HG03064 (cell line): ENCODE measurements at regions not wholly inside any gene's neighbourhood (a gene's known extent, or its start where the extent isn't known, plus 50 kb on each side); places are given as distances from the start of the nearest gene placed in this dataset.

Experiments used
- ATAC-seq: cut with Tn5 transposase; IDR thresholded peaks from one replicate; pipeline ENCODE4 v1.9.1; 2021; ENCODE audit warnings: low read depth; ENCODE audit not compliant: unreplicated experiment

DNA sequence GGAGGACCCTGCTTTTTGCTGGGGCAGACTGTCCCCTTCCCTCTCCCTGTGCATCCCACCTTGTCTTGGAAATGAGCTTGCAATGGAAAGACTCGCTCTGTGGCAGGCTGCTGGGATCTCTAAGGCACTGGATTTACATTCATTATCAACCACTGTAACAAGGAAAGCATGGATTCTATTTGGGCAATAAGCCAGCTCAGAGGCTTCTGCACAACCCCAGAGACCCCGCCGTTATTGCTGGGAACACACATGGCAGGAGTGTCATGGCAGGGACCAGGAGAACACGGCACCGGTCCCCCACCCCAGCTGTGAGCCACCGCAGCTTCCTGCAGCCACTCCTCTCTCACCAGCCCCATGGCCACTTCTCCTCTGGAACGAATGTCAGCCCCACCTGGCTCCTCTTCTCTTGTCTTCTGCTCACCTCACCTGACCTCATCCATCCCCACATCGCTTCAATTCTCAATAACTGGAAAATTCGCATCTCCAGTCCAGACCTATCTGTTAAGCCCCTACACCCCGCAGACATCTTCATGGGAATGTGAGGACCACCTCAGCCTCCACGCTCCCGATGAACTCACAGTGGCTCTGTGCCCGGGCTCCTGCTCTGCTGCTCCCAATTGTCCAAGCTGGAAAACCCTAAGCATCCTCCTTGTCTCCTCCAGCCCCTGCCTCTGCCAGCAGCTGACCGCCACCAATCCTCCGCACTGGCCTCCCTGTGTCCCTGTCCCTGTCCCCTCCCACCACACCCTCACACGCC is 181.5 kb downstream of the USP12 start:
- ATAC-seq = no peak

DNA sequence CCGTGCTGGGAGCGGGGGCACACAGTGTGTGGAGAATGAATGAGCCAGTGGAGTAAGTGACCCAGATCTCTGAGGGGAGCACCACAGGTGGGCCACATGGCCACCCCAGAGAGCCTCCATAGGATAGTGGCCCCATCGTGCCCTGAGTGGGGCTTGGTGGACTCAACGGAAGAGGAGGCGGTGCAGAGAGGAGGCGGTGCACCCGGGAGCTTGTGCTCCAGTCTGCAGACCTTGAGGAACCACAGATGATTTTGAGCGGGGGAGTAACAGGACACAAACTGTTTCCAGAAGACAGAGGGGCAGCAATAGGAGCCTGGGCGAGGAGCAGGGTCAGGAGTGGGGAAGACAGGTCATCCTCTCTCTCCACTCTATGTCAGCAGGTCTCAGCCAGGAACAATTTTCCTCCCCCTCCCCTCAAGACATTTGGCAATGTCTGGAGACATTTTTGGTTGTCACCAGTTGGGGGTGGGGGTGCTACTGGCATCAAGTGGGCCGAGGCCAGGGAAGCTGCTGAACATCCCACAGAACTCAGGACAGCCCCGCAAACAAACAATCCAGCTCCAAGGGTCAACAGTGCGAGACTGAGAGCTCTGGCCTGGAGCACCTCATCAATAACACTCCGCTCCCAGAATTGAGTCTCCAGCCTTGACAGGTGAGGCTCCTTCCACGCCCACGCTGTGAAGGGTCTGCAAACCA is 182.2 kb downstream of the USP12 start:
- ATAC-seq = no peak

DNA sequence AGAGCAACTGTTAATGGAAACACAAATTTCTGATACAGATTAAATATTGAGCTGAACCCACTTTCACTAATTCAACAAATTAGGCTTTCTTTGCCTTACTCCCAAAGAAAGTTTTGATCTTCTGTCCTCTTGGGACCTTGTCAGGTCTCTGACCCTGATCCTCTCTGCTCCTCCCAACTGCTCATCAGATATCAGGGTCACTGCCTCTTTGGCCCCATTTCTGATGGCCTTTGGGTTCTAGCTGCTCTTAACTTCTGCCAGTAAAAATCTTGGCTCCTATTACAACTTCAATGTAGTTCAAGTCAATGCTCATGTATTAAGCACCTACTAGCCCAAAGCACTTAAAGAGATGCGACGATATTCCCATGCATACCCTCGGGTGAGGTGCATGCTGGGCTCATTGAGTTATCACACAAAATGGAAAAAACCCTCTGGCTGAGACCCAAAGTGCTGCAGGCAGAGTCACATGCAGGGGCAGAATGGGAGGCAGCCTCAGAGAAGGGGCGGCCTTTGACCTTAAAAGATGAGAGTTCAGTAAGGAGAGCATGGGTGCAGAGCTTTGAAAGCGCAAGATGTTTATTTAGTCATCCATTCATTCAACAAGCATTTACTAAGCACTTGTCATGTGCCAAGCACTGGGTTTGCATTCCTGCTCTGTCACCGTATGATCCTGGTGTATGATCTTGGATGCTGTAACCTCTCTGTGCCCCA is 183.4 kb downstream of the USP12 start:
- ATAC-seq = no peak

DNA sequence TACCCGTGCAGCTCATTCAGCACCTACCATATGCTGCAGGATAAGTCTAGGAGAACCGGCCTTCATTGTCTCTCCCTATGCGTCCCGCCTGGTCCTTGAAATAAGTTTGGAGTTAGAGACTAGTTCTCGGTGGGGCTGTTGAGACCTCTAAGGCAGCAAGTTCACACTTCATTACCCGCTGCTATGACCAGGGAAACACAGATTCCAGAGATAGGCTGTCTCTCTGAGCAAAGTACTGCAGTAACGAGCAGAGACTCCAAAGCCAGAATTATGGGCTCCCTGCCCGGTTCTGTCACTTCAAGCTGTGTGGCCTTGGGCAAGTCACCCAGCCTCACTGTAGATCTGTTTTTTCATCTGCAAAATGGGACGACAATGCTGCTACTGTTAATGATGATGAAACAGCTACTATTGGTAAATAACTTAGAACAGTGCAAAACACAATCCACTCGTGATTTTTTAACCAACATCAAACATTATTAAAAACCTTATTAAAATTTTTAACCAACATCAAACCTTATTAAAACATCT is 184.1 kb downstream of the USP12 start:
- no peak for ATAC-seq

DNA sequence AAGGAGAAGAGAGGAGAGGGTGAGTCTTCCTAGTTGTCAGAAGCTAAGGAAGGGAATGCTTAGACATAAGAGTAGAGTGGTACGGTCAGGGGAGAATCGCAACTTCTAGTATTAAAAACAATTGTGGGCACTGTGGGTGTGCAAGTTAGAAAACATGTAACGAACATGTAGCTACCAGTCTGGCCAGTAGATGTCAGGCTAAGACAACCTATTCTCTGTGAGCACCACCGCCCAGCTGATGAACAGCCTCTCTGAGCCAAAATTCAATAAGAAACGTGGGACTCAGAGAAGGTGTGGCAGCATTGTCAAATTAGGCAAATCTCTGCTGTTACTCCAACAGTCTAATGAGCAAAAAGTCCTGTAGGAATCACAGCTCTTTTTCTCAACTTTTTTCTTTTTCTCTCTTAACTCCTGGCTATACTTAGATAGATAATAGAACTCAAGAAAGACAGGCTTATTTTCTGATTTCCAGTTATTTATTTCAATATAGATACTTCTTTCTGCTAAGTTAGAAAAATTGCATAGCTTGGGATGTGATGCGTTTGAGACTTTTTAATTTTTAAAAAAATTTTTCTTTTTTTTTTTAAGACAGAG is 186.2 kb downstream of the USP12 start:
- no peak for ATAC-seq

DNA sequence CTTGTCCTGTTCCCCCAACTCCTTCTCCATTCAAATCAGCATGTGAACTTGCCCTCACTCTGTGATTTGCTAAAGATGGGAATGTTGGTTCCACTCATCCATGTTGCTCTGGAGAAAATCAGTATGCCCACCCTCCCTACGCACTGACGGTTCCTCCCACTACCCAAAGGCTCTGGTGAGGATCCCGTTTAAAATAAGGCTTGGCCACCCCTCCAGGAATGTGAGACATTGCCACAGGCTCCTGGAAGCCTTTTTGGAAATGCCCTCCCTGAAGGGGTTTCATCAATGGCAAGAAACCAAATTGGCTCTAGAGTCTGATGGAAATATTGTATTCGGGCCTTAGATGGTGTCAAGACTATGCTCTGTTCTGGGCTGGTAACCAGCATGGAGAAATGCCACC is 187.3 kb downstream of the USP12 start:
- no peak for ATAC-seq

DNA sequence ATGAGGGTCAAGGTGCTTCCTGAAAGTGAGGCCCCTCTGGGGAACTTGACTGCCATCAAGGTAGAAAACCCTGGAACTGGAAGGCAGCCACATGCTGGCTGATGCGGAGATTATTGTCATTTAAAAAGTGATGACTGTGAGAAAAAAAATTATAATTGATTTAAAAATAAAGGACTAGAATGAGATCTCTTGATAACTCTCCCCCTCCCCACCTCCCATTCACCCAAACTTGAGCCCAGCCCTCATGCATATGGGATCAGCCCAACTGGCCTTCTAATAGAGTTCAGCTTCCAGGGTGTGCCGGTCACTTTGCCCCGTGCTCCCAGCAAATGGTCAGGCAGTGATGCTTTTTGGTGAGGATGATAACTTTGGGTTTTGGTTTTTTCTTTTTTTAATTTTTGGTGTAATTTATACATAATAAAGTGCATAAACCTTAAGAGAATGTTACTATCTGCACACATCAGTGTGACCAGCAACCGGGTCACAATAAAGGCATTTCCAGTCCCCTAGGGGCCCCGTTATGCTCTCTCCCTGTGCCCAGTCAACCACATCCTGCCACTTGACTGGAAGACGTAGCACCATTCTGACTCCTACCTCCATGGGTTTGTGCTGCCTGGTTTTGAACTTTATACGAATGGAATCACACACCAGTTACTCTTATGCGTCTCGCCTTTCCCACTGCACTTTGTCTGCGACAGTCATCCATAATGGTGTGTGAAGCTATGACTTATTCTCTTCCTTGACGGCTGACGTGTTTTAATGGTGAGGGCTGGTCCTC is 187.9 kb downstream of the USP12 start:
- no peak for ATAC-seq

DNA sequence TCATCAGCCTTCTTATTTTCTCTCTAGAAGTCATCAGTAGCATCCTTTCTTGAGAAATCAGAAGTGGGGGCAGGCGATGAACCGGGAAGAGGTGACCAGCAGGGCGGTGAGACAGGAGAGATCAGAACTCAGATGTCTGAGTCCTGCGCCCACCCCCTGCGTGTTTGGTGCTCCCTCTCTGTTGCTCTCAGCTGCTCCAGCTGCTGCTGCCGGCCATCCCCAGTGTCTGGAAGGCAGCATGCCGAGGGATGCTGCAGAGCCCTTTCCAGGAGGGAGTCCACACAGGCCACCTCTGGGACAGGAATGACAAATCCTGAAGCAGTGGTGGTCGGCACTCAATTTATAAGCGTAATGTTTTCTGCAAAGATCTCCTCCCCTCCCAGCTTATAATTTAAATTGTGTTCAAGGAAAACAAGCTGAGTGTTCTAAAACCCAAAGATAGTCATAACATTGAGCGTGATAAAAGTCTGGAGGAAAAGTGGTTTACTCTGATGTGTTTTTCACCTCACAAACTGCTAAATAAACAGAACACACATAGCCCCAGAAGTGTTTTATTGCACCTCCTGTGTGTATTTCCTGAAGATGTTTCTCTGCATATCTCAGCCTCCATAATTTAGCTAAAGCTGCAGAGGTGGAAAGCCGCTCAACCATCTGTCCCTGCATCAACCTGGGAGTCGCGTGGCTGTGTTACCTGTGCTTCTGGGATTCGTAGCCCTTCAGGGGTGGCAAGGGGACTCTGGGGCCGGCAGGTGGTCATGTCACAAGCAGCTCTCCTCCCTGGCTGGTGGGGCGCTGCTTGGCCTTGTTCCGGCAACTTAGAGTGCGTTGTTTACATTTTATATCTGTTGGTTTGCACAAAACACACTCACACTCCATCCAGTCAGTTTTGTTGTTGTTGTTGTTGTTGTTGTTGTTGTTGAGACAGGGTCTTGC is 191.2 kb downstream of the USP12 start:
- ATAC-seq = no peak

DNA sequence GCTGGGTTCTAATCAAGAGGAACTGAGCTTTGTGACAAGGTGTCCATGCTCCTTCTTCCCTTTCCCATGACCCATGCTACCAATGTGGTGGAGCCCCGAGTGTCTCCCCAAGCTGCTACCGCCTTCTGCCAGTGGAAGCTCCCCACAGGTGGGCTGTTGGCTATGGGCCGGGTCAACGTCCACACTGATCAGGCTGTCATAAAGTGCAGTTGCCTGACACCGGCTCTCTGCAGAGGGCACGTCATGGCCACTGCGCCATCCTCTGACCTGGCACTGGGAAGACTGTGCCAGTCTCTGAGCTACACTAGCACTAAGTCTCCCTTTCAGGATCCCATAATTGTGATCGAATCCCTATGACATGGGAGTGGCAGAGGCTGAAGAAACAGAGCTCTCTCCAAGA is 192.3 kb downstream of the USP12 start:
- ATAC-seq = no peak

DNA sequence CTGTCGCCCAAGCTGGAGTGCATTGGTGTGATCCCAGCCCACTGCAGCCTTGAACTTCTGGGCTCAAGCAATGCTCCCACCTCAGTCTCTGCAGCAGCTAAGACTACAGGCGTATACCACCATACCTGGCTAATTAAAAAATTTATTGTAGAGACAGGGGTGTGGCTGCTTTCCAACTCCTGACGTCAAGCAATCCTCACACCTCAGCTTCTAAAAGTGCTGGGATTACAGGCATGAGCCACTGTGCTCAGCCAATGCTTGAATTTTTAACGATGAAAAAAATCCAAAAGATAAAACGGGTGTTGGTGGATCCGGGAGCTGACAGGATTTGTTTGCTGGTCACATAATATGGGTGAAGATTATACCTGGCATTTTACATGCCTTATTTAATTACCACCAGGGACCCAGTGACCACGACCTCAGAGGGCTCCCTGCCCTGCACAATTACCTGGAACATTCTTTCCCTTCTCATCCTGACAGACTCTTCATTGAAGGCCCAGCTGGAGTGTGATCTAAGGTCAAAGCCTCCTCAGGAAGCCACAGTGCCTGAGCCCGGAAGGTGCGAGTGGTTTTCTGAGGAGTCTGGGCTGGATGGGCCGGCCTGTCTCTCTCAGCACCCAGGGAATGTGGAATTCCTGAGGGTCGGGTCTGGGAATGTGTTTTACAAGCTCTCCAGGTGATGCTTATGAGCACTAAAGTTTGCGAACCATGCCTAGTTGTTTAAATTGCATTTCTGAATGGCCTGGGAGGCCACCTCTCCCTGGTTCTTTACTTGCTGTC is 193.3 kb downstream of the USP12 start:
- no peak for ATAC-seq

DNA sequence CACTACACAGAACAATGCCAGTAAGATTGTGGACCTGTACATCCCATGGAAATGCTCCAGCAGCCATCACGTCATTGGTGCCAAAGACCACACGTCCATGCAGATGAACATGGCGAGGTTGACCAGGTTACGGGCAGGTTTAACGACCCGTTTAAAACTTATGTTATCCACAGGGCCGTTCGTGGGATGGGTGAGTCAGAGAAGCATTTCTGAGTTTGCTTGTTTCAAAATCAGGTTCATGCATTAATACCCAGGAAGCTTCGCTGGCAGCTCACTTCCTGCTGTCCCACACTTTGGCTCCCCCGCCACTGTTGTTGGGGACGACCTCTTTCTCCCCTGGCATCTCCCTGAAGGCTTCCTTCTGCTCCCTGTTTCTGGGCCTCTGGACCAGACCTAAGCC is 194.1 kb downstream of the USP12 start:
- no peak for ATAC-seq

DNA sequence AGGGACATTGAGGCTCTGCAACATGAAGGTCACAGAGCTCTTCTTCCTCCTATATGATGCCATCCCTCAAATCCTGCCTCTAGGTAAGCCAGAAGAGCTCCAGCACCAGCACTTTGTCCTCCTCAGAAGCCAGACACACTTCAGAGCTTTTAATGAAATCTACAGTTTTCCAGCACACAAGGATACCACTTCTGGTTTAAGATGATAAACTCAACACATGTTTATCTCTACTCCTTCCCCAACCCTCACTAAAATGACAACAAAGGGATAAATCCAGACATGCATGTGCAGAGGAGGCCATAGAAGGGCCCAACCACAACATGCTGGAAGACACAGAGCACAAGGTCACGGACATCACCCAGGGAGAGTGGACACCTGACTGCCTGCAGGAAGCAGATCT is 195.3 kb downstream of the USP12 start:
- no peak for ATAC-seq

DNA sequence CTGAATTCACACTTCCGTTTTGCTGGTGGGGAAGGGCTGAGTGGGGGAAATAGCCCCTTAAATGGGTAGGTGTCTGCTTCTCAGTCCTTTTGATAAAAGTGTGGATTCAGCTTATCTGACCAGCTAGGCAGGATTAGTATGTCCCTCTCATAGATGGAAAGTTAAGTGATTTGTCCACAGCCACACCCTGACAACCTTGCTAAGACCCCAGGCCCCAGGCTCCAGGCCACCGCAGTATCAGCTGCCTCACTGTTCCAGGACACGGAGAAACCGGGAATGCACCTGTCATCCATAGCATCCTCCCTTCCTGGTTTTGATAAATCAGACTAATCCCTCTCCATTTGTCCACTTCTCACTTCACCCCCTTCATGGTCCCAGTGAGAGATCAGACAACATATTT is 197.7 kb downstream of the USP12 start:
- no peak for ATAC-seq

DNA sequence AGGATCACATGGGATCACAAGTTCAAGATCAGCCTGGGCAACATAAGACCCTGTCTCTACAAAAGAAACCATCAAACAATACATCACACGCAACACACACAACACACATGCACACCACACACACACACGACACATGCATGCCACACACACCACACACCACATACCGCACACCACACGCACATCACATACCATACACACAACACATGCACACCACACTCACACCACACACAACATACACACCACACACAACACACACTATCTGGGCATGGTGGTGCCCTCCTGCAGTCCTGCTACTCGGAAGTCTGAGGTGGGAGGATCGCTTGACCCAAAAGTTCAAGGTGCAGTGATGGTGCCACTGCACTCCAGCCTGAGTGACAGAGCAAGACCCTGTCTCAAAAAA is 198.3 kb downstream of the USP12 start:
- ATAC-seq = no peak

DNA sequence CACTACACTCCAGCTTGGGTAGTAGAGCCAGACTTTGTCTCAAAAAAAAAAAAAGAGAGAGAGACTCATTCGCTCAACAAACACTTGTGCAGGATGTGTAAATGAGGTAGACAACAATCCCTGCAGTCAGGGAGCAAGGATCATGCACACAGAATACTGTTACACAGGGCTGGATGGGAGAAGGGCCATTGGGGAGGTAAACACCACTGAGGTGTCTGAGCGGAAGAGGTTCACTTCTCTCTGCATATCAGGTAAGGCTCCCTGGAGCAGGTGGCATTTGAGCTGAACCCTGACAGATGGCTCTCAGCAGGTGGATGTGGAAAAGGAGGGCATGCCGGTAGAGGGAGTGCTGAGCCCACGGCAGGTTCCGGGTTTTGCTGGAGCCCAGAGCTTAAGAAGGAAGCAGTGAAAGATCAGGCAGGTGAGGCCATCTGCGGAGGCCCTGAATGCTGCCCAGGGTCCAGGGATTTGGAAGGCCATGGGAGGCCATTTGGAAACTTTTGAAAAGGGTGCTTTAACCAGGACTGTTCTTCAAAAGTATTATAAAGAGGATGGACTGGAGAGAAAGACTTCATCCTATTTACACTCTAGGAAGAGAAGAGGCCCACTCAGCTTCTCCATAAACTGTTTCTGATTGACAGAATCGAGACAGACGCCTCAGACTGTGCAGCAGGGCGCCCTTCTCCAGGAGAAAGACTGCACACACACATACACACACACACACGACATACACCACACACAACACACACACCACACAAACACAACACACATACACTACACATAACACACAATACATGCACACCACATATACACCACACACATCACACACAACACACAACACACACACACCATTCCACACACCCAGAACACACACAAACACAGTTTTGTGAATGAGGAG is 199.4 kb downstream of the USP12 start:
- no peak for ATAC-seq

DNA sequence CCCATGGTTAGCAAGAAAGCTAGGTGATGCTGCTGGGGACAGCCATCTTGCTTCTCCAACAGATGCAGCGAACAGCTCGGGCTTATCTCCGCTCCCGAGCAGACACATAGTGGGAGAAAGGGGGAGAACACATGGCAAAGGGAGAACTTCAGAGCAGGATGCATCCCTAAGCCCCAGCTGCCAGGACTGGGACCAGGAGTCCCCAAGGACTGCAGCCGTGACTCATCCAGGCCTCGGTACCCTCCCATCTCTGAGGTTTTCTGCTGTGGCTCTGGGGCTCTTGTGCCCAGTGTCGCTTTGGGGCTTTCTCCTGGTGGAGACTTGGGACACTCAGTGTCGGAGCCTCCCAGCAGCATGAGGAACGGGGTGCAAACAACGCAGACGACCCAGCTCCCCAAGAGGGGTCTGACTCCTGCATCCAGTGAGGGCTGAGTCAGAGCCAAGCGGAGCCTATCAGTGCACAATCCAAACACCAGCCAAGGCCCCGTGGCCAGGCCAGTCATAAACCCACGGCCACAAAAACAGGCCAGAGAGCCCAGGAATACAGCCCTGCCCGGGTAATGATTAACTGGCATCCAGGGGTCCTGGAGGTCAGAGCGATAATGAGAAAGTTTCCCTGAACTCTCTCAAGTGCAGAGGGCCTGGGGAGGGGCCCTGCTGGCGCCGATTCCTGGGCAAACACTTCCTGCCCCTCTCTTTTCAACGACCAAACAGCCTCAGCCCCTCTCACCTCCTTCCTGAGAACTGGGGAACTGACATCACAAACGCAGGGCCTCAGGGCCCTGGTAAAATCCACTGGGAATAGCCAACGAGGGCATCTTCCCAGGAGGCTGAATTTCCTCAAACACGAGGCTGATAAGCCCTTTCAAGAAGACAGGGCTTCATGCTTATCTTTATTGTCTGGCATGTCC is 202.9 kb downstream of the USP12 start:
- ATAC-seq = no peak
